Stomach (tissue), 8 donors: ENCODE measurements at regions not wholly inside any gene's neighbourhood (a gene's known extent, or its start where the extent isn't known, plus 50 kb on each side); places are given as distances from the start of the nearest gene placed in this dataset.

Experiments
- DNase-seq, 2 donors: peaks; one replicate each; pipeline versions ENCODE4 v3.0.0 to v3.0.0-alpha.2; 2013 to 2019
- H3K27ac ChIP-seq, 5 donors: fragments of 200-600 bp in 4 of 5; sonication (generic) in 4 of 5; one replicate each; pipeline ENCODE4 v1.5.1; 2013 to 2019; ENCODE audit warnings: mild to moderate bottlenecking in 1 of 5, moderate library complexity in 1 of 5
- H3K27me3 ChIP-seq, 3 donors: fragments of 200-600 bp; sonication (generic); one replicate each; pipeline ENCODE4 v1.5.1; 2017 to 2019; ENCODE audit warnings: mixed run types in 1 of 3
- H3K36me3 ChIP-seq, 4 donors: fragments of 200-600 bp; sonication (generic); 1 replicate in 3 of 4; 2 replicates in 1 of 4; pipeline ENCODE4 v1.5.1; 2016 to 2019
- H3K4me1 ChIP-seq, 4 donors: fragments of 200-600 bp; sonication (generic); one replicate each; pipeline ENCODE4 v1.5.1; 2016 to 2019
- H3K4me3 ChIP-seq, 4 donors: fragments of 200-600 bp; sonication (generic) in 3 of 4; one replicate each; pipeline ENCODE4 v1.5.1; 2016 to 2019; ENCODE audit warnings: mild to moderate bottlenecking in 1 of 4
- H3K9me3 ChIP-seq, 4 donors: fragments of 200-600 bp; sonication (generic); one replicate each; pipeline ENCODE4 v1.5.1; 2016 to 2019
- CTCF ChIP-seq, 7 experiments: fragments of 450-650 bp in 4 of 7; fragments of 200-600 bp in 3 of 7; sonication (generic) in 3 of 7; IDR thresholded peaks; one replicate each; pipeline ENCODE4 v1.5.1; 2016 to 2019; ENCODE audit warnings: antibody characterized with exemption in 7 of 7, control low read depth in 2 of 7, mild to moderate bottlenecking in 1 of 7
- EP300 ChIP-seq: sonication (generic); formaldehyde crosslinking; IDR thresholded peaks from one replicate; pipeline ENCODE4 v1.6.1; 2017; ENCODE audit warnings: antibody characterized with exemption
- POLR2A ChIP-seq, 4 donors: fragments of 450-650 bp; IDR thresholded peaks; one replicate each; pipeline ENCODE4 v1.6.1; 2016; ENCODE audit warnings: antibody characterized with exemption in 4 of 4, control low read depth in 2 of 4, mild to moderate bottlenecking in 1 of 4, moderate library complexity in 1 of 4
- POLR2AphosphoS5 ChIP-seq, 3 donors: sonication (generic); formaldehyde crosslinking; IDR thresholded peaks; one replicate each; pipeline ENCODE4 v1.6.1; 2016; ENCODE audit warnings: antibody characterized with exemption in 3 of 3
- WGBS, 5 donors: extraction: QIAGEN DNeasy Blood & Tissue Kit in 3 of 5; methylation state at CpG; one replicate each; pipeline versions ENCODE4 v1.1.5 to v1.1.7; 2013 to 2018; 5-methylcytosine and 5-hydroxymethylcytosine counted together
- intact Hi-C: fragments of 100-400 bp; cut with DNase I; formaldehyde crosslinking; loops from one replicate; pipeline ENCODE4 v1.15.1; 2023; ENCODE audit warnings: low total_unique reads
- donor health status: healthy with polysubstance abuse.
- donor health status: Bipolar disorder and iron deficiency.
- donor health status: healthy.

- no peak for DNase-seq
- no peak for TF ChIP-seq EP300
- TF ChIP-seq POLR2AphosphoS5 (IDR thresholded peaks at IDR 0.05), result no peak
- TF ChIP-seq POLR2A (IDR thresholded peaks at IDR 0.05), result no peak
- no peak for TF ChIP-seq CTCF (IDR thresholded peaks at IDR 0.05)
- Histone ChIP-seq H3K27me3 (no peaks in the 10 kb centered on the region), H3K36me3 (no peaks in the 10 kb centered on the region), H3K9me3 (no peaks in the 10 kb centered on the region), H3K27ac (peak overlapping the region in 3 of 5 donors; percentile 24 to 79 (median 52)), H3K4me1 (peaks cover 0 to 16% (median 3%) of the 10 kb centered on the region in 4 donors), H3K4me3 (no peak overlapping the region)
- WGBS, 5 donors, result 68 to 77% (median 72%) methylated on average over 5 of the region's 5 CpGs
- intact Hi-C loops, result no loop called here
Measured at GRCh38 chr14:89648924-89649323, 231.9 kb upstream of the FOXN3 start.

- 30 to 58% (median 38%) methylated on average over 3 of the region's 3 CpGs for WGBS, 5 donors
- intact Hi-C loops, result no loop called here
- H3K27me3 ChIP-seq, result no peaks in the 10 kb centered on the region
Measured at GRCh38 chr14:89648510-89648909, 231.5 kb upstream of the FOXN3 start.

GRCh38 chr14:89646971-89647370 lies 229.9 kb upstream of the FOXN3 start:
- 88 to 98% (median 91%) methylated on average over 1 of the region's 1 CpG for WGBS, 5 donors

More at GRCh38 chr14:89648510-89648909, 231.5 kb upstream of the FOXN3 start:
- Histone ChIP-seq H3K9me3 (no peaks in the 10 kb centered on the region), H3K27ac (peak overlapping the region in 2 of 5 donors; percentile 5 to 24), H3K36me3 (no peaks in the 10 kb centered on the region), H3K4me1 (peaks cover 0 to 16% (median 3%) of the 10 kb centered on the region in 4 donors), H3K4me3 (no peak overlapping the region)
- DNase-seq, result peak in 1 of 2 donors; percentile 59
- TF ChIP-seq EP300, result no peak
- TF ChIP-seq POLR2A (IDR thresholded peaks at IDR 0.05), result no peak
- no peak for TF ChIP-seq CTCF (IDR thresholded peaks at IDR 0.05)
- TF ChIP-seq POLR2AphosphoS5 (IDR thresholded peaks at IDR 0.05), result peak; percentile 13 to 62 (median 40)

GRCh38 chr14:89644641-89645040 lies 227.6 kb upstream of the FOXN3 start:
- Histone ChIP-seq H3K9me3 (no peaks in the 10 kb centered on the region), H3K27ac (no peak overlapping the region), H3K4me1 (peaks cover 0 to 25% (median 3%) of the 10 kb centered on the region in 4 donors), H3K27me3 (no peaks in the 10 kb centered on the region), H3K4me3 (no peak overlapping the region), H3K36me3 (no peaks in the 10 kb centered on the region)
- WGBS, 5 donors, result 65 to 78% (median 73%) methylated on average over 4 of the region's 4 CpGs
- no peak for DNase-seq
- TF ChIP-seq EP300 (no peak), CTCF (IDR thresholded peaks at IDR 0.05) (no peak), POLR2A (IDR thresholded peaks at IDR 0.05) (no peak), POLR2AphosphoS5 (IDR thresholded peaks at IDR 0.05) (no peak)
- intact Hi-C loops, result no loop called here

More at GRCh38 chr14:89646971-89647370, 229.9 kb upstream of the FOXN3 start:
- Histone ChIP-seq H3K9me3 (no peaks in the 10 kb centered on the region), H3K4me3 (no peak overlapping the region), H3K27ac (no peak overlapping the region), H3K36me3 (no peaks in the 10 kb centered on the region), H3K4me1 (peaks cover 0 to 16% (median 3%) of the 10 kb centered on the region in 4 donors), H3K27me3 (no peaks in the 10 kb centered on the region)
- TF ChIP-seq POLR2AphosphoS5 (IDR thresholded peaks at IDR 0.05) (no peak), POLR2A (IDR thresholded peaks at IDR 0.05) (no peak), EP300 (no peak), CTCF (IDR thresholded peaks at IDR 0.05) (no peak)
- intact Hi-C loops, result no loop called here
- no peak for DNase-seq
